Prostate gland (tissue), 2 donors: ENCODE measurements at regions not wholly inside any gene's neighbourhood (a gene's known extent, or its start where the extent isn't known, plus 50 kb on each side); places are given as distances from the start of the nearest gene placed in this dataset.

Source experiments
- CTCF ChIP-seq, 4 experiments: fragments of 200-600 bp in 2 of 4; fragments of 450-650 bp in 2 of 4; sonication (generic) in 2 of 4; IDR thresholded peaks; 1 replicate in 3 of 4; 2 replicates in 1 of 4; pipeline ENCODE4 v1.5.1; 2016 to 2019; ENCODE audit warnings: antibody characterized with exemption in 4 of 4, mild to moderate bottlenecking in 2 of 4, moderate library complexity in 2 of 4
- POLR2A ChIP-seq: fragments of 450-650 bp; IDR thresholded peaks from one replicate; pipeline ENCODE4 v1.6.1; 2016; ENCODE audit warnings: antibody characterized with exemption, mild to moderate bottlenecking
- POLR2AphosphoS5 ChIP-seq: sonication (generic); formaldehyde crosslinking; IDR thresholded peaks from one replicate; pipeline ENCODE4 v1.6.1; 2017; ENCODE audit warnings: antibody characterized with exemption

- TF ChIP-seq CTCF (IDR thresholded peaks at IDR 0.05) (no peak), POLR2A (no peak), POLR2AphosphoS5 (no peak)
Measured at GRCh38 chr2:205865056-205865455, 182.8 kb downstream of the NRP2 start.
